IMR-90 (cell line): ENCODE measurements at regions not wholly inside any gene's neighbourhood (a gene's known extent, or its start where the extent isn't known, plus 50 kb on each side); places are given as distances from the start of the nearest gene placed in this dataset.

Experiments used
- ATAC-seq: fragments of 200-7000 bp; cut with Tn5 transposase; 2 replicates; pipeline ENCODE4 v1.9.1; 2020; ENCODE audit warnings: low read depth, mild to moderate bottlenecking, moderate library complexity
- BruUV-seq: library from RNA; stranded (reverse); fragments of 400-500 nt; replicated peaks from 2 replicates; lab custom pipeline; 2021; lab: Mats Ljungman, UMichigan
- CTCF ChIA-PET: fragments of 300-600 bp; formaldehyde crosslinking; extraction: SDS; loops from one replicate; lab custom pipeline; 2021; ENCODE audit warnings: antibody characterized with exemption; lab: Yijun Ruan, JAX
- POLR2A ChIA-PET: fragments of 300-600 bp; sonication (Branson Sonifier 250); formaldehyde crosslinking; loops from one replicate; lab custom pipeline; 2022; ENCODE audit warnings: antibody characterized with exemption; ENCODE audit not compliant: unreplicated experiment; lab: Charles Lee
- DNase-seq: peaks from one replicate; pipeline ENCODE4 v3.0.0; 2013
- H2AFZ ChIP-seq: replicated peaks from 2 replicates; pipeline ENCODE3; 2013; ENCODE audit warnings: low read length, mild to moderate bottlenecking; ENCODE audit not compliant: poor library complexity
- H2AK5ac ChIP-seq: 2 replicates; pipeline ENCODE4 v1.6.1; 2013; ENCODE audit warnings: low read depth, low read length, inconsistent platforms
- H2AK9ac ChIP-seq: replicated peaks from 2 replicates; pipeline ENCODE3; 2013; ENCODE audit warnings: mild to moderate bottlenecking, low read depth, low read length, moderate library complexity; ENCODE audit not compliant: poor library complexity
- H2BK120ac ChIP-seq: 2 replicates; pipeline ENCODE4 v1.6.1; 2013; ENCODE audit warnings: low read depth, low read length, inconsistent platforms
- H2BK15ac ChIP-seq: 3 replicates; pipeline ENCODE4 v1.6.1; 2013; ENCODE audit warnings: low read depth, low read length, inconsistent platforms
- H2BK20ac ChIP-seq: 2 replicates; pipeline ENCODE4 v1.6.1; 2013; ENCODE audit warnings: low read depth, mild to moderate bottlenecking, inconsistent platforms, low read length, moderate library complexity
- H2BK5ac ChIP-seq: 2 replicates; pipeline ENCODE4 v1.6.1; 2013; ENCODE audit warnings: mild to moderate bottlenecking, low read depth, low read length, inconsistent platforms; ENCODE audit not compliant: poor library complexity, severe bottlenecking
- H3K14ac ChIP-seq: replicated peaks from 2 replicates; pipeline ENCODE4 v1.6.1; 2013; ENCODE audit warnings: low read depth, low read length, inconsistent platforms
- H3K18ac ChIP-seq: 2 replicates; pipeline ENCODE4 v1.6.1; 2013; ENCODE audit warnings: low read depth, low read length, control low read depth
- H3K23ac ChIP-seq: 2 replicates; pipeline ENCODE4 v1.6.1; 2013; ENCODE audit warnings: low read depth, low read length, inconsistent platforms
- H3K27ac ChIP-seq: 2 replicates; pipeline ENCODE4 v1.5.1; 2013; ENCODE audit warnings: mild to moderate bottlenecking, control low read depth, low read length; ENCODE audit not compliant: insufficient read depth
- H3K27me3 ChIP-seq: 2 replicates; pipeline ENCODE4 v1.6.1; 2013; ENCODE audit warnings: low read length; ENCODE audit not compliant: control insufficient read depth, insufficient read depth
- H3K36me3 ChIP-seq: 2 replicates; pipeline ENCODE4 v1.6.1; 2013; ENCODE audit warnings: low read length, mixed read lengths; ENCODE audit not compliant: control insufficient read depth, insufficient read depth
- H3K4ac ChIP-seq: 2 replicates; pipeline ENCODE4 v1.6.1; 2013; ENCODE audit warnings: low read depth, low read length, inconsistent platforms
- H3K4me1 ChIP-seq: 2 replicates; pipeline ENCODE4 v1.6.1; 2013; ENCODE audit warnings: low read length, mixed read lengths; ENCODE audit not compliant: control insufficient read depth, insufficient read depth
- H3K4me2 ChIP-seq: 2 replicates; pipeline ENCODE4 v1.6.1; 2013; ENCODE audit warnings: low read depth, mild to moderate bottlenecking, control low read depth, low read length, moderate library complexity
- H3K4me3 ChIP-seq: 2 replicates; pipeline ENCODE4 v1.5.1; 2013; ENCODE audit warnings: low read depth, mild to moderate bottlenecking, control low read depth, low read length, moderate library complexity; ENCODE audit not compliant: insufficient read depth
- H3K56ac ChIP-seq: 2 replicates; pipeline ENCODE4 v1.6.1; 2013; ENCODE audit warnings: low read length, inconsistent platforms; ENCODE audit not compliant: insufficient read depth; ENCODE audit errors: extremely low read depth
- H3K79me1 ChIP-seq, 2 experiments: 2 replicates each; pipeline ENCODE4 v1.6.1; 2013; ENCODE audit warnings: low read length in 2 of 2, inconsistent platforms in 1 of 2, low read depth in 1 of 2
- H3K9ac ChIP-seq: 2 replicates; pipeline ENCODE4 v1.6.1; 2013; ENCODE audit warnings: low read depth, low read length, control low read depth
- H3K9me1 ChIP-seq: 2 replicates; pipeline ENCODE4 v1.6.1; 2013; ENCODE audit warnings: low read length, inconsistent platforms; ENCODE audit not compliant: insufficient read depth
- H3K9me3 ChIP-seq: 2 replicates; pipeline ENCODE4 v1.6.1; 2013; ENCODE audit warnings: low read length; ENCODE audit not compliant: control insufficient read depth, insufficient read depth
- H4K20me1 ChIP-seq: 2 replicates; pipeline ENCODE4 v1.6.1; 2013; ENCODE audit warnings: low read length, inconsistent platforms; ENCODE audit not compliant: insufficient read depth
- H4K5ac ChIP-seq: 2 replicates; pipeline ENCODE4 v1.6.1; 2013; ENCODE audit warnings: mild to moderate bottlenecking, low read depth, low read length, control low read depth
- H4K8ac ChIP-seq, 2 experiments: 2 replicates each; pipeline ENCODE4 v1.6.1; 2013; ENCODE audit warnings: low read depth in 2 of 2, low read length in 2 of 2, control low read depth in 1 of 2, inconsistent platforms in 1 of 2
- H4K91ac ChIP-seq: 2 replicates; pipeline ENCODE4 v1.6.1; 2013; ENCODE audit warnings: low read depth, low read length, inconsistent platforms; ENCODE audit not compliant: insufficient read depth
- CEBPB ChIP-seq: IDR thresholded peaks from 2 replicates; pipeline ENCODE4 v1.6.1; 2012; ENCODE audit warnings: low read depth, low read length, improper control_type of control experiment
- FOS ChIP-seq: fragments of 150-350 bp; IDR thresholded peaks from 2 replicates; pipeline ENCODE4 v1.6.1; 2016; ENCODE audit warnings: low read depth, low read length
- MAZ ChIP-seq: IDR thresholded peaks from 2 replicates; pipeline ENCODE4 v1.6.1; 2012; ENCODE audit warnings: low read depth, mild to moderate bottlenecking, low read length, improper control_type of control experiment, moderate library complexity, borderline replicate concordance
- MXI1 ChIP-seq: IDR thresholded peaks from 2 replicates; pipeline ENCODE4 v1.6.1; 2012; ENCODE audit warnings: low read depth, mild to moderate bottlenecking, low read length, moderate library complexity, borderline replicate concordance
- NFE2L2 ChIP-seq: fragments of 150-350 bp; IDR thresholded peaks from 2 replicates; pipeline ENCODE4 v1.6.1; 2016; ENCODE audit warnings: low read depth, mild to moderate bottlenecking, low read length
- WGBS, 2 experiments: methylation state at CpG; one replicate each; pipeline versions ENCODE4 v1.1.5 to v1.1.7; 2013; ENCODE audit warnings: missing lambda C conversion rate in 2 of 2; ENCODE audit not compliant: insufficient read length in 1 of 2; ENCODE audit errors: extremely low coverage in 2 of 2; 5-methylcytosine and 5-hydroxymethylcytosine counted together
- dilution Hi-C: fragments of 300-500 bp; cut with HindIII; formaldehyde crosslinking; loops from one replicate; pipeline ENCODE4 v1.14.3; 2018; ENCODE audit warnings: low sequenced_read_pairs; ENCODE audit not compliant: unreplicated experiment
- in situ Hi-C: fragments of 300-500 bp; cut with MboI; formaldehyde crosslinking; loops from 3 replicates; pipeline ENCODE4 v1.14.3; 2019; ENCODE audit warnings: low sequenced_read_pairs, inconsistent platforms, mixed read lengths
- intact Hi-C: fragments of 100-400 bp; cut with micrococcal nuclease; formaldehyde crosslinking; loops from 2 replicates; pipeline ENCODE4 v1.10.0; 2022
- TF ChIP-seq, protein P1 (sequence below): fragments of 150-350 bp; IDR thresholded peaks from 2 replicates; pipeline ENCODE4 v1.6.1; 2016; ENCODE audit warnings: low read depth, mild to moderate bottlenecking, low read length, moderate library complexity, borderline replicate concordance

DNA sequence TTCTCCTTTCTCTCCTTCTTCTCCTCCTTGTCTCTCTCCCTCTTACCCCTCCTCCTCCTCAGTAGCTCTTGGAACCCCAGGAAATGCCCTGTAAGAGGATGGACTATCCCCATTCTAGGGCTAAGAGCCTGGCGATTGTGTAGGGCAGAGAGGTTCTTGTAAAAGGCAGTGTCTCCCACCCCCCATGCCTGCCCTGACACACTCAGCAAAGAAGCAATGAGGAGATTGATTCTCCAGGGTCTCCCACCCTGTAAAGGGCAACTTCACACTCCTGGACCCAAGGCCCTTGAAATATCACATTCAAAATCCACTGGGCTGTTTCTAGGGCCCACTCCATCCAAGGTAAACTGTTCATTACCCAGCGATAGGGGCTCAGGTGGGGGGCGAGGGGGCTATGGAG is 144.1 kb downstream of the INSIG2 start:
- Histone ChIP-seq H2AK5ac (no peak overlapping the region), H4K5ac (no peak overlapping the region), H3K9me3 (no peaks in the 10 kb centered on the region), H4K91ac (no peak overlapping the region), H3K4me1 (no peaks in the 10 kb centered on the region), H3K9ac (no peak overlapping the region), H3K56ac (no peak overlapping the region), H3K4me2 (no peak overlapping the region), H2BK15ac (no peak overlapping the region), H3K9me1 (no peaks in the 10 kb centered on the region), H3K79me1 (no peaks in the 10 kb centered on the region), H3K18ac (no peak overlapping the region), H3K23ac (no peak overlapping the region), H3K14ac (no peak overlapping the region), H4K8ac (no peak overlapping the region), H3K27ac (no peak overlapping the region), H3K4me3 (no peak overlapping the region), H2BK120ac (no peak overlapping the region), H2BK20ac (no peak overlapping the region), H3K4ac (no peak overlapping the region), H2AK9ac (no peak overlapping the region), H2AFZ (no peak overlapping the region), H2BK5ac (no peak overlapping the region), H3K27me3 (peaks cover 5% of the 10 kb centered on the region; the same call in 1 of the 2 replicates), H3K36me3 (no peaks in the 10 kb centered on the region), H4K20me1 (no peaks in the 10 kb centered on the region)
- CTCF ChIA-PET = no interaction called here
- no peak for ATAC-seq
- POLR2A ChIA-PET = no interaction called here
- intact Hi-C loops (no loop called here), in situ Hi-C loops (no loop called here), dilution Hi-C loops (no loop called here)
- no peak for DNase-seq
- no peak for TF ChIP-seq NFE2L2
- TF ChIP-seq MAZ = no peak
- TF ChIP-seq, protein P1, sequence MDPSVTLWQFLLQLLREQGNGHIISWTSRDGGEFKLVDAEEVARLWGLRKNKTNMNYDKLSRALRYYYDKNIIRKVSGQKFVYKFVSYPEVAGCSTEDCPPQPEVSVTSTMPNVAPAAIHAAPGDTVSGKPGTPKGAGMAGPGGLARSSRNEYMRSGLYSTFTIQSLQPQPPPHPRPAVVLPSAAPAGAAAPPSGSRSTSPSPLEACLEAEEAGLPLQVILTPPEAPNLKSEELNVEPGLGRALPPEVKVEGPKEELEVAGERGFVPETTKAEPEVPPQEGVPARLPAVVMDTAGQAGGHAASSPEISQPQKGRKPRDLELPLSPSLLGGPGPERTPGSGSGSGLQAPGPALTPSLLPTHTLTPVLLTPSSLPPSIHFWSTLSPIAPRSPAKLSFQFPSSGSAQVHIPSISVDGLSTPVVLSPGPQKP = no peak
- no peak for TF ChIP-seq FOS
- no peak for TF ChIP-seq MXI1
- no peak for TF ChIP-seq CEBPB
- BruUV-seq = no TSS peak
- no CpG with 5 or more reads among the region's 3 CpGs for WGBS, 2 experiments
